GM23338 (cell line): ENCODE measurements at regions not wholly inside any gene's neighbourhood (a gene's known extent, or its start where the extent isn't known, plus 50 kb on each side); places are given as distances from the start of the nearest gene placed in this dataset.

Experiments
- ATAC-seq: fragments of 200-7000 bp; cut with Tn5 transposase; 3 replicates; pipeline ENCODE4 v1.9.1; 2020
- DNase-seq: peaks from one replicate; pipeline ENCODE4 v3.0.0-alpha.2; 2015; ENCODE audit warnings: low spot score
- H2AFZ ChIP-seq: fragments of 200-600 bp; sonication (generic); 2 replicates; pipeline ENCODE4 v1.8.0; 2016; ENCODE audit warnings: antibody characterized with exemption, mild to moderate bottlenecking, moderate library complexity
- H3F3A ChIP-seq: fragments of 200-600 bp; sonication (generic); replicated peaks from 2 replicates; pipeline ENCODE4 v1.8.0; 2017; ENCODE audit warnings: antibody characterized with exemption, mixed run types, low read depth
- H3K27ac ChIP-seq: fragments of 200-600 bp; sonication (generic); 2 replicates; pipeline ENCODE4 v1.6.1; 2016; ENCODE audit warnings: low read depth
- H3K27me3 ChIP-seq: fragments of 200-600 bp; sonication (generic); 2 replicates; pipeline ENCODE4 v1.8.0; 2016; ENCODE audit warnings: mild to moderate bottlenecking, mixed run types, moderate library complexity; ENCODE audit not compliant: insufficient read depth
- H3K36me3 ChIP-seq: fragments of 200-600 bp; sonication (generic); 2 replicates; pipeline ENCODE4 v1.8.0; 2016; ENCODE audit warnings: mild to moderate bottlenecking; ENCODE audit not compliant: insufficient read depth
- H3K4me1 ChIP-seq: fragments of 200-600 bp; sonication (generic); 2 replicates; pipeline ENCODE4 v1.8.0; 2016; ENCODE audit warnings: mild to moderate bottlenecking, moderate library complexity; ENCODE audit not compliant: insufficient read depth
- H3K4me2 ChIP-seq: fragments of 200-600 bp; sonication (generic); 2 replicates; pipeline ENCODE4 v1.7.1; 2017; ENCODE audit warnings: mixed run types
- H3K4me3 ChIP-seq: fragments of 200-600 bp; sonication (generic); 2 replicates; pipeline ENCODE4 v1.6.1; 2016; ENCODE audit warnings: mixed run types
- H3K79me2 ChIP-seq: fragments of 200-600 bp; sonication (generic); replicated peaks from 2 replicates; pipeline ENCODE4 v1.8.0; 2017; ENCODE audit warnings: mild to moderate bottlenecking; ENCODE audit not compliant: insufficient read depth
- H3K9me2 ChIP-seq: fragments of 200-600 bp; sonication (generic); 2 replicates; pipeline ENCODE4 v1.8.0; 2017; ENCODE audit not compliant: insufficient read depth
- H4K20me1 ChIP-seq: fragments of 200-600 bp; sonication (generic); replicated peaks from 2 replicates; pipeline ENCODE4 v1.8.0; 2017; ENCODE audit warnings: mild to moderate bottlenecking; ENCODE audit not compliant: insufficient read depth
- H3K27ac Mint-ChIP-seq: 2 replicates; pipeline ENCODE4 v1.8.0; 2020; ENCODE audit warnings: inconsistent platforms, mild to moderate bottlenecking, moderate library complexity, mixed read lengths
- H3K27me3 Mint-ChIP-seq: 3 replicates; pipeline ENCODE4 v1.8.0; 2022; ENCODE audit warnings: low read depth, mild to moderate bottlenecking, moderate library complexity, mixed read lengths, inconsistent platforms; ENCODE audit not compliant: insufficient read depth, poor library complexity
- H3K36me3 Mint-ChIP-seq: 3 replicates; pipeline ENCODE4 v1.8.0; 2021; ENCODE audit warnings: low read depth, mild to moderate bottlenecking, inconsistent platforms, moderate library complexity, mixed read lengths
- H3K4me1 Mint-ChIP-seq: 3 replicates; pipeline ENCODE4 v1.8.0; 2020; ENCODE audit warnings: mild to moderate bottlenecking, inconsistent platforms, mixed read lengths
- H3K4me3 Mint-ChIP-seq: 3 replicates; pipeline ENCODE4 v1.8.0; 2021; ENCODE audit warnings: moderate library complexity, mild to moderate bottlenecking, inconsistent platforms, mixed read lengths
- H3K9me3 Mint-ChIP-seq: 3 replicates; pipeline ENCODE4 v1.8.0; 2020; ENCODE audit warnings: moderate library complexity, mild to moderate bottlenecking, inconsistent platforms, mixed read lengths
- EZH2phosphoT487 ChIP-seq: fragments of 200-600 bp; sonication (generic); IDR thresholded peaks from one replicate; pipeline ENCODE4 v1.8.1; 2018; ENCODE audit warnings: antibody characterized with exemption; ENCODE audit not compliant: unreplicated experiment
- JUNB ChIP-seq: IDR thresholded peaks from one replicate; pipeline ENCODE4 v1.6.1; 2016; ENCODE audit warnings: antibody characterized with exemption; ENCODE audit not compliant: unreplicated experiment
- NANOG ChIP-seq: IDR thresholded peaks from 2 replicates; pipeline ENCODE4 v1.6.1; 2016; ENCODE audit warnings: antibody characterized with exemption, borderline replicate concordance
- POLR2AphosphoS5 ChIP-seq: IDR thresholded peaks from 2 replicates; pipeline ENCODE4 v1.6.1; 2016; ENCODE audit warnings: antibody characterized with exemption, low read depth
- ZNF114 ChIP-seq: fragments of 250-450 bp; sonication (Bioruptor Pico); IDR thresholded peaks from 2 replicates; pipeline ENCODE4 v1.5.0; 2020; ENCODE audit warnings: mild to moderate bottlenecking, moderate library complexity
- ZNF331 ChIP-seq: fragments of 250-450 bp; sonication (Bioruptor Pico); IDR thresholded peaks from 2 replicates; pipeline ENCODE4 v1.5.0; 2020; ENCODE audit warnings: low read depth, mild to moderate bottlenecking, moderate library complexity
- TF ChIP-seq, protein P1 (sequence below): fragments of 250-450 bp; sonication (Bioruptor Pico); IDR thresholded peaks from 2 replicates; pipeline ENCODE4 v1.5.0; 2020; ENCODE audit warnings: mild to moderate bottlenecking, moderate library complexity
- TF ChIP-seq, protein P2 (sequence below), 2 experiments: fragments of 200-600 bp in 1 of 2; sonication (generic) in 1 of 2; conservative IDR thresholded peaks; 2 replicates each; pipeline versions ENCODE4 v1.5.1 to v1.6.1; 2016 to 2017; ENCODE audit warnings: antibody characterized with exemption in 2 of 2, low read depth in 2 of 2, mild to moderate bottlenecking in 2 of 2, moderate library complexity in 1 of 2

DNA sequence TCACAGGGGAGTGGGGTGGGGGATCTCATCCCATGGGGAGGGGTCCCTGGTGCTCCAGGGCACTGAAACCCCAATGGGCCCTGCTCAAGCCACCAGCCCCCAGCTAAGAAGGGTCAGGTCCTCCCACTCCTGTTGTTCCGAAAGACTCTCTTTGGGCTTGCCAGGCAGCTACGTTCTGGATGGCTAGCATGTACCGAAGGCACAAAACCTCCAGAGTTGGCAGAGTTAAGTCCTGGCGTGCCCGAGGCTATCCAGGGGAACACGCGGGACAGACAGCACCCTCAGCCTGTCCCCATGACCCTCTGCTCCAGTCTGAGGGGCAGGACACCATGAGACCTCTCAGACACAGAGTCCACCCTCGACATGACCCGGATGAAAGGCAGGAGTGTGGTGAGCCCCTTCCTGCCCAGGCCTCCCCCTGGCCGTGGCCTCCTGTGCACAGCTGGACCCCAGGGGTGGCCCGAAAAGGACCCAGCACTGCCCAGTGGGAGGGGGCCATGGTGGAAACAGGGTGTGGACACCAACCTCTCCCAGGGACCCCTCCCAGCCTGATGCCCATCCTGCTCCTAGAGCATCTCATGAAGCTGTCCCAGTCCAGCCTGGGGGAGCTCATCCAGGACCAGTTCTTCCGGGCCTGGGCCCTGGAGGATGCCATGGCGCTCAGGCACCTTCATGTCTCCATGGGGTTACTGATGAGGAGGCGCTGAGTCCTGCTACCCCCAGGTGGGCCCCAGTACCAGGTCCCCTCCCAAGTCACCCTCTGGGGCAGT lies 53.0 kb upstream of the TPM4 start (continued):
- TF ChIP-seq, protein P1, sequence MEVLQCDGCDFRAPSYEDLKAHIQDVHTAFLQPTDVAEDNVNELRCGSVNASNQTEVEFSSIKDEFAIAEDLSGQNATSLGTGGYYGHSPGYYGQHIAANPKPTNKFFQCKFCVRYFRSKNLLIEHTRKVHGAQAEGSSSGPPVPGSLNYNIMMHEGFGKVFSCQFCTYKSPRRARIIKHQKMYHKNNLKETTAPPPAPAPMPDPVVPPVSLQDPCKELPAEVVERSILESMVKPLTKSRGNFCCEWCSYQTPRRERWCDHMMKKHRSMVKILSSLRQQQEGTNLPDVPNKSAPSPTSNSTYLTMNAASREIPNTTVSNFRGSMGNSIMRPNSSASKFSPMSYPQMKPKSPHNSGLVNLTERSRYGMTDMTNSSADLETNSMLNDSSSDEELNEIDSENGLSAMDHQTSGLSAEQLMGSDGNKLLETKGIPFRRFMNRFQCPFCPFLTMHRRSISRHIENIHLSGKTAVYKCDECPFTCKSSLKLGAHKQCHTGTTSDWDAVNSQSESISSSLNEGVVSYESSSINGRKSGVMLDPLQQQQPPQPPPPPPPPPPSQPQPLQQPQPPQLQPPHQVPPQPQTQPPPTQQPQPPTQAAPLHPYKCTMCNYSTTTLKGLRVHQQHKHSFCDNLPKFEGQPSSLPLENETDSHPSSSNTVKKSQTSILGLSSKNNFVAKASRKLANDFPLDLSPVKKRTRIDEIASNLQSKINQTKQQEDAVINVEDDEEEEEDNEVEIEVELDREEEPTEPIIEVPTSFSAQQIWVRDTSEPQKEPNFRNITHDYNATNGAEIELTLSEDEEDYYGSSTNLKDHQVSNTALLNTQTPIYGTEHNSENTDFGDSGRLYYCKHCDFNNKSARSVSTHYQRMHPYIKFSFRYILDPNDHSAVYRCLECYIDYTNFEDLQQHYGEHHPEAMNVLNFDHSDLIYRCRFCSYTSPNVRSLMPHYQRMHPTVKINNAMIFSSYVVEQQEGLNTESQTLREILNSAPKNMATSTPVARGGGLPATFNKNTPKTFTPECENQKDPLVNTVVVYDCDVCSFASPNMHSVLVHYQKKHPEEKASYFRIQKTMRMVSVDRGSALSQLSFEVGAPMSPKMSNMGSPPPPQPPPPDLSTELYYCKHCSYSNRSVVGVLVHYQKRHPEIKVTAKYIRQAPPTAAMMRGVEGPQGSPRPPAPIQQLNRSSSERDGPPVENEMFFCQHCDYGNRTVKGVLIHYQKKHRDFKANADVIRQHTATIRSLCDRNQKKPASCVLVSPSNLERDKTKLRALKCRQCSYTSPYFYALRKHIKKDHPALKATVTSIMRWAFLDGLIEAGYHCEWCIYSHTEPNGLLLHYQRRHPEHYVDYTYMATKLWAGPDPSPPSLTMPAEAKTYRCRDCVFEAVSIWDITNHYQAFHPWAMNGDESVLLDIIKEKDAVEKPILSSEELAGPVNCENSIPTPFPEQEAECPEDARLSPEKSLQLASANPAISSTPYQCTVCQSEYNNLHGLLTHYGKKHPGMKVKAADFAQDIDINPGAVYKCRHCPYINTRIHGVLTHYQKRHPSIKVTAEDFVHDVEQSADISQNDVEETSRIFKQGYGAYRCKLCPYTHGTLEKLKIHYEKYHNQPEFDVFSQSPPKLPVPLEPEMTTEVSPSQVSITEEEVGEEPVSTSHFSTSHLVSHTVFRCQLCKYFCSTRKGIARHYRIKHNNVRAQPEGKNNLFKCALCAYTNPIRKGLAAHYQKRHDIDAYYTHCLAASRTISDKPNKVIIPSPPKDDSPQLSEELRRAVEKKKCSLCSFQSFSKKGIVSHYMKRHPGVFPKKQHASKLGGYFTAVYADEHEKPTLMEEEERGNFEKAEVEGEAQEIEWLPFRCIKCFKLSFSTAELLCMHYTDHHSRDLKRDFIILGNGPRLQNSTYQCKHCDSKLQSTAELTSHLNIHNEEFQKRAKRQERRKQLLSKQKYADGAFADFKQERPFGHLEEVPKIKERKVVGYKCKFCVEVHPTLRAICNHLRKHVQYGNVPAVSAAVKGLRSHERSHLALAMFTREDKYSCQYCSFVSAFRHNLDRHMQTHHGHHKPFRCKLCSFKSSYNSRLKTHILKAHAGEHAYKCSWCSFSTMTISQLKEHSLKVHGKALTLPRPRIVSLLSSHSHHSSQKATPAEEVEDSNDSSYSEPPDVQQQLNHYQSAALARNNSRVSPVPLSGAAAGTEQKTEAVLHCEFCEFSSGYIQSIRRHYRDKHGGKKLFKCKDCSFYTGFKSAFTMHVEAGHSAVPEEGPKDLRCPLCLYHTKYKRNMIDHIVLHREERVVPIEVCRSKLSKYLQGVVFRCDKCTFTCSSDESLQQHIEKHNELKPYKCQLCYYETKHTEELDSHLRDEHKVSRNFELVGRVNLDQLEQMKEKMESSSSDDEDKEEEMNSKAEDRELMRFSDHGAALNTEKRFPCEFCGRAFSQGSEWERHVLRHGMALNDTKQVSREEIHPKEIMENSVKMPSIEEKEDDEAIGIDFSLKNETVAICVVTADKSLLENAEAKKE (CRISPR knock-in tag) = no peak
- TF ChIP-seq JUNB = no peak
- TF ChIP-seq, protein P2, sequence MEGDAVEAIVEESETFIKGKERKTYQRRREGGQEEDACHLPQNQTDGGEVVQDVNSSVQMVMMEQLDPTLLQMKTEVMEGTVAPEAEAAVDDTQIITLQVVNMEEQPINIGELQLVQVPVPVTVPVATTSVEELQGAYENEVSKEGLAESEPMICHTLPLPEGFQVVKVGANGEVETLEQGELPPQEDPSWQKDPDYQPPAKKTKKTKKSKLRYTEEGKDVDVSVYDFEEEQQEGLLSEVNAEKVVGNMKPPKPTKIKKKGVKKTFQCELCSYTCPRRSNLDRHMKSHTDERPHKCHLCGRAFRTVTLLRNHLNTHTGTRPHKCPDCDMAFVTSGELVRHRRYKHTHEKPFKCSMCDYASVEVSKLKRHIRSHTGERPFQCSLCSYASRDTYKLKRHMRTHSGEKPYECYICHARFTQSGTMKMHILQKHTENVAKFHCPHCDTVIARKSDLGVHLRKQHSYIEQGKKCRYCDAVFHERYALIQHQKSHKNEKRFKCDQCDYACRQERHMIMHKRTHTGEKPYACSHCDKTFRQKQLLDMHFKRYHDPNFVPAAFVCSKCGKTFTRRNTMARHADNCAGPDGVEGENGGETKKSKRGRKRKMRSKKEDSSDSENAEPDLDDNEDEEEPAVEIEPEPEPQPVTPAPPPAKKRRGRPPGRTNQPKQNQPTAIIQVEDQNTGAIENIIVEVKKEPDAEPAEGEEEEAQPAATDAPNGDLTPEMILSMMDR (conservative IDR thresholded peaks at IDR 0.05; ENCODE audit: low read depth in 2 of 2) = no peak
- TF ChIP-seq ZNF331 (CRISPR knock-in tag) = no peak

DNA sequence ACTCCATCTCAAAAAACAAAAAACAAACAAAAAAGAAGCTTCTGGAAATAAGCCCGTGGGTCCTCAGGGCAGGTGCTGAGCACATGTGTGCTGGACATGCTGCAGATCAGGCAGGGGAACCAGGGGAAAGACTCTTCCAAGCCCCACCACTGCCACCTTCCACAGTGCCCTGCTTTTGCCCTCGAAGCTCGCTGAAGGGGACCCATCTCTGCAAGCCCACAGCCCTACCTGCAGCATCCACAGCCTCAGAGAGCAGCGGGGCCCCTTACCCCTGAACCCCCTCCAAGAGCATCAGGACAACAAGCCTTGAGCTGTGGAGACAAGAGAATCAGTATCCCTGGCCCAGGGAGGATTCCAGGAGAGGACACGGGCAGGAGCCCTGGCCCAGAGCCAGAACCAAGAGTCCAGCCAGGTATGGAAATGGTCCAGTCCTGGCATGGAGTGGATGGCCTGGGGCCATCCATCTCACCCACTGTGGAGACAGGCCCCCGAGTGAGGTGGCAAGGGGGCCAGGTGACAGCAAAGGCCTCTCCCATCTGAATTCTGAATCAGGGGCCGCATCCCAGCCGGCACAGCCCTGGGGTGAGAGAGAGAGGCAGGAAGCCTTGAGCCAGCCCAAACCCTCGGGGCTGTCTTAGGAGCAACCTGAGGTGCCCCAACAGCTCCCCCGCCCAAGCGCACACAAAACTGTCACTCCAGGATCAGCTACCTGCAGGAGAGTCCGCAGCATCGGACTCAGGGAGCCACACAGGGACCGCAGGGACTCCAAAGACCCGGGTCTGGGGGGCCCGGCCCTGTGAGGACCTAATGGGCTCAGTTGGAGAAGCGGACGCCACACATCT lies 51.8 kb upstream of the TPM4 start:
- DNase-seq (no peak), ATAC-seq (no peak)
- H4K20me1 ChIP-seq = no peaks in the 10 kb centered on the region
- no peaks in the 10 kb centered on the region for H3K36me3 ChIP-seq
- no peak overlapping the region for H2AFZ ChIP-seq
- H3K4me2 ChIP-seq = no peak overlapping the region
- Mint-ChIP-seq H3K4me1 (no peaks in the 10 kb centered on the region), H3K9me3 (peaks cover 84% of the 10 kb centered on the region), H3K36me3 (peaks cover 27% of the 10 kb centered on the region), H3K4me3 (no peak overlapping the region), H3K27ac (no peak overlapping the region), H3K27me3 (peaks cover 6% of the 10 kb centered on the region)
- H3K27ac ChIP-seq = no peak overlapping the region
- no peak overlapping the region for H3K4me3 ChIP-seq
- H3K79me2 ChIP-seq = no peaks in the 10 kb centered on the region
- H3K4me1 ChIP-seq = no peaks in the 10 kb centered on the region
- no peaks in the 10 kb centered on the region for H3F3A ChIP-seq
- no peaks in the 10 kb centered on the region for H3K9me2 ChIP-seq
- H3K27me3 ChIP-seq = no peaks in the 10 kb centered on the region
- no peak for TF ChIP-seq EZH2phosphoT487
- TF ChIP-seq, protein P2 (conservative IDR thresholded peaks at IDR 0.05; ENCODE audit: low read depth in 2 of 2) = no peak
- TF ChIP-seq JUNB = no peak
- TF ChIP-seq NANOG = no peak
- TF ChIP-seq POLR2AphosphoS5 = no peak
- TF ChIP-seq ZNF114 (CRISPR knock-in tag) = no peak
